H9 (cell line): ENCODE measurements at regions not wholly inside any gene's neighbourhood (a gene's known extent, or its start where the extent isn't known, plus 50 kb on each side); places are given as distances from the start of the nearest gene placed in this dataset.

Experiments used
- DNase-seq: peaks from one replicate; pipeline ENCODE4 v3.0.0-alpha.2; 2017
- H2AFZ ChIP-seq: one replicate; pipeline ENCODE4 v1.6.1; 2013; ENCODE audit warnings: mild to moderate bottlenecking, low read length, control low read depth, moderate library complexity
- H2AK5ac ChIP-seq: 2 replicates; pipeline ENCODE4 v1.6.1; 2013; ENCODE audit warnings: low read length, control low read depth, mixed read lengths; ENCODE audit not compliant: insufficient read length
- H2BK120ac ChIP-seq: one replicate; pipeline ENCODE4 v1.6.1; 2013; ENCODE audit warnings: low read depth, mild to moderate bottlenecking, low read length, control low read depth, inconsistent platforms; ENCODE audit not compliant: poor library complexity, severe bottlenecking
- H2BK12ac ChIP-seq: 2 replicates; pipeline ENCODE4 v1.6.1; 2013; ENCODE audit warnings: low read length, control low read depth, mixed read lengths, low read depth; ENCODE audit not compliant: insufficient read length
- H2BK15ac ChIP-seq: 2 replicates; pipeline ENCODE4 v1.6.1; 2013; ENCODE audit warnings: low read depth, low read length, control low read depth
- H2BK20ac ChIP-seq: one replicate; pipeline ENCODE4 v1.6.1; 2013; ENCODE audit warnings: low read depth, mild to moderate bottlenecking, low read length, control low read depth, inconsistent platforms; ENCODE audit not compliant: poor library complexity, severe bottlenecking
- H2BK5ac ChIP-seq: 2 replicates; pipeline ENCODE4 v1.6.1; 2013; ENCODE audit warnings: low read length, control low read depth, mixed read lengths; ENCODE audit not compliant: insufficient read length
- H3K14ac ChIP-seq: 2 replicates; pipeline ENCODE4 v1.6.1; 2013; ENCODE audit warnings: low read length, control low read depth; ENCODE audit not compliant: insufficient read depth
- H3K18ac ChIP-seq: 2 replicates; pipeline ENCODE4 v1.6.1; 2013; ENCODE audit warnings: low read depth, mild to moderate bottlenecking, mixed read lengths, low read length, control low read depth; ENCODE audit not compliant: insufficient read length
- H3K23ac ChIP-seq: 2 replicates; pipeline ENCODE4 v1.6.1; 2013; ENCODE audit warnings: low read length, control low read depth, mixed read lengths, low read depth; ENCODE audit not compliant: insufficient read length
- H3K23me2 ChIP-seq: 2 replicates; pipeline ENCODE4 v1.6.1; 2013; ENCODE audit warnings: low read depth, mild to moderate bottlenecking, mixed read lengths, low read length, control low read depth; ENCODE audit not compliant: insufficient read length, poor library complexity, severe bottlenecking
- H3K27ac ChIP-seq: 2 replicates; pipeline ENCODE4 v1.5.1; 2013; ENCODE audit warnings: low read length, control low read depth, mixed read lengths, low read depth; ENCODE audit not compliant: insufficient read length
- H3K27me3 ChIP-seq: 2 replicates; pipeline ENCODE4 v1.6.1; 2013; ENCODE audit warnings: low read length, control low read depth, inconsistent platforms; ENCODE audit not compliant: insufficient read depth
- H3K4ac ChIP-seq: 2 replicates; pipeline ENCODE4 v1.6.1; 2013; ENCODE audit warnings: low read depth, mild to moderate bottlenecking, control low read depth, inconsistent platforms, low read length, moderate library complexity
- H3K4me1 ChIP-seq: 2 replicates; pipeline ENCODE4 v1.6.1; 2013; ENCODE audit warnings: low read length, control low read depth, inconsistent platforms; ENCODE audit not compliant: insufficient read depth
- H3K4me2 ChIP-seq: 2 replicates; pipeline ENCODE4 v1.6.1; 2013; ENCODE audit warnings: low read length, control low read depth, mixed read lengths; ENCODE audit not compliant: insufficient read length, insufficient read depth
- H3K56ac ChIP-seq: 2 replicates; pipeline ENCODE4 v1.6.1; 2013; ENCODE audit warnings: low read depth, mild to moderate bottlenecking, mixed read lengths, low read length, control low read depth; ENCODE audit not compliant: insufficient read length
- H3K79me1 ChIP-seq: 2 replicates; pipeline ENCODE4 v1.6.1; 2013; ENCODE audit warnings: low read depth, mild to moderate bottlenecking, moderate library complexity, low read length, control low read depth, inconsistent platforms; ENCODE audit not compliant: insufficient read depth, poor library complexity, severe bottlenecking
- H3K79me2 ChIP-seq: 2 replicates; pipeline ENCODE4 v1.6.1; 2013; ENCODE audit warnings: low read length, control low read depth, inconsistent platforms; ENCODE audit not compliant: insufficient read depth
- H3K9ac ChIP-seq: 2 replicates; pipeline ENCODE4 v1.6.1; 2013; ENCODE audit warnings: low read length, control low read depth, mixed read lengths; ENCODE audit not compliant: insufficient read length; ENCODE audit errors: extremely low read depth
- H3K9me3 ChIP-seq: one replicate; pipeline ENCODE4 v1.6.1; 2013; ENCODE audit warnings: low read depth, low read length, inconsistent platforms; ENCODE audit not compliant: control insufficient read depth
- H3T11ph ChIP-seq: one replicate; pipeline ENCODE4 v1.6.1; 2013; ENCODE audit warnings: mild to moderate bottlenecking, low read length, control low read depth, inconsistent platforms
- H4K20me1 ChIP-seq: one replicate; pipeline ENCODE4 v1.6.1; 2013; ENCODE audit not compliant: control insufficient read depth, insufficient read length, insufficient read depth
- H4K5ac ChIP-seq: 2 replicates; pipeline ENCODE4 v1.6.1; 2013; ENCODE audit warnings: low read depth, mild to moderate bottlenecking, mixed read lengths, low read length, control low read depth; ENCODE audit not compliant: insufficient read length
- H4K8ac ChIP-seq: replicated peaks from 2 replicates; pipeline ENCODE4 v1.6.1; 2013; ENCODE audit warnings: low read length, control low read depth, mixed read lengths, low read depth; ENCODE audit not compliant: insufficient read length
- H4K91ac ChIP-seq: 2 replicates; pipeline ENCODE4 v1.6.1; 2013; ENCODE audit warnings: low read depth, mild to moderate bottlenecking, moderate library complexity, mixed read lengths, low read length, control low read depth; ENCODE audit not compliant: insufficient read length
- H3K27ac Mint-ChIP-seq, 3 experiments: 2 replicates in 2 of 3; 3 replicates in 1 of 3; pipeline ENCODE4 v1.8.0; 2020 to 2021; ENCODE audit warnings: mixed read lengths in 3 of 3, mild to moderate bottlenecking in 1 of 3, moderate library complexity in 1 of 3
- H3K27me3 Mint-ChIP-seq: 2 replicates; pipeline ENCODE4 v1.8.0; 2021; ENCODE audit warnings: low read depth, mild to moderate bottlenecking, moderate library complexity, mixed read lengths
- H3K36me3 Mint-ChIP-seq, 3 experiments: 2 replicates in 2 of 3; 3 replicates in 1 of 3; pipeline ENCODE4 v1.8.0; 2020 to 2021; ENCODE audit warnings: low read depth in 3 of 3, mixed read lengths in 3 of 3; ENCODE audit not compliant: insufficient read depth in 1 of 3
- H3K4me1 Mint-ChIP-seq, 2 experiments: 2 replicates each; pipeline ENCODE4 v1.8.0; 2020; ENCODE audit warnings: mixed read lengths in 2 of 2
- H3K4me3 Mint-ChIP-seq, 2 experiments: 2 replicates in 1 of 2; 3 replicates in 1 of 2; pipeline ENCODE4 v1.8.0; 2020 to 2021; ENCODE audit warnings: mild to moderate bottlenecking in 2 of 2, mixed read lengths in 2 of 2, moderate library complexity in 1 of 2
- H3K9me3 Mint-ChIP-seq, 2 experiments: 2 replicates in 1 of 2; 3 replicates in 1 of 2; pipeline ENCODE4 v1.8.0; 2020; ENCODE audit warnings: mild to moderate bottlenecking in 2 of 2, mixed read lengths in 2 of 2, moderate library complexity in 1 of 2
- WGBS: extraction: QIAGEN DNeasy Blood & Tissue Kit; methylation state at CpG from one replicate; pipeline ENCODE4 v1.1.7; 2013; ENCODE audit warnings: missing lambda C conversion rate, low lambda C conversion rate, mixed read lengths; ENCODE audit not compliant: insufficient read length; ENCODE audit errors: extremely low coverage; 5-methylcytosine and 5-hydroxymethylcytosine counted together
- TF ChIP-seq, protein P1 (sequence below): fragments of 200-600 bp; sonication (generic); conservative IDR thresholded peaks from 3 replicates; pipeline ENCODE4 v1.8.0; 2021; ENCODE audit warnings: antibody characterized with exemption, mild to moderate bottlenecking

DNA sequence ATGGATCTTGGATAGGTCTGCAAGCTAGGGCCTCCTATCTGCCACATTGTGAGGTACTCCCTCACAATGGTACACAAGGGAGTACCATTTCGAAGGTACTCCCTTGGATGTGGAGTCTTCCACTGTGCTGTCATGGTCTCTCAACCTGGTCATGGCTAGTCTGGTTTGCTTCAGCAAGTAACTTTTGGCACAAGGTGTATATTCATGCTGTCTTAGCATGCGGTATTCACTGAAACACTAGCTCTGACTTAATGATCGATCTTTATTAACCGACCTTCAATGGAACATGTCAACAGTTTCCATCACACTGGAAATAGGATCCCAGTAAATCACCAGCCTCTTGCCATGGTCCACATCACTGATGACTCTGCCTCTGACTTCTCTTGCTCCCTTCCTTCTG lies 77.5 kb upstream of the HS3ST1 start:
- Histone ChIP-seq H3K18ac (no peak overlapping the region), H2BK15ac (no peak overlapping the region), H3K9me3 (no peaks in the 10 kb centered on the region), H3K23ac (no peak overlapping the region), H2BK20ac (no peak overlapping the region), H3K23me2 (no peaks in the 10 kb centered on the region), H3K14ac (no peak overlapping the region), H4K8ac (no peak overlapping the region), H2AFZ (no peak overlapping the region), H2AK5ac (no peak overlapping the region), H3K79me2 (no peaks in the 10 kb centered on the region), H4K91ac (no peak overlapping the region), H2BK12ac (no peak overlapping the region), H3K9ac (no peak overlapping the region), H3K79me1 (no peaks in the 10 kb centered on the region), H3K27me3 (no peaks in the 10 kb centered on the region), H3K4me1 (no peaks in the 10 kb centered on the region), H2BK120ac (no peak overlapping the region), H3K4ac (no peak overlapping the region), H3K4me2 (no peak overlapping the region), H3K56ac (no peak overlapping the region), H4K20me1 (no peaks in the 10 kb centered on the region), H4K5ac (no peak overlapping the region), H3T11ph (no peak overlapping the region), H3K27ac (no peak overlapping the region), H2BK5ac (no peak overlapping the region)
- TF ChIP-seq, protein P1, sequence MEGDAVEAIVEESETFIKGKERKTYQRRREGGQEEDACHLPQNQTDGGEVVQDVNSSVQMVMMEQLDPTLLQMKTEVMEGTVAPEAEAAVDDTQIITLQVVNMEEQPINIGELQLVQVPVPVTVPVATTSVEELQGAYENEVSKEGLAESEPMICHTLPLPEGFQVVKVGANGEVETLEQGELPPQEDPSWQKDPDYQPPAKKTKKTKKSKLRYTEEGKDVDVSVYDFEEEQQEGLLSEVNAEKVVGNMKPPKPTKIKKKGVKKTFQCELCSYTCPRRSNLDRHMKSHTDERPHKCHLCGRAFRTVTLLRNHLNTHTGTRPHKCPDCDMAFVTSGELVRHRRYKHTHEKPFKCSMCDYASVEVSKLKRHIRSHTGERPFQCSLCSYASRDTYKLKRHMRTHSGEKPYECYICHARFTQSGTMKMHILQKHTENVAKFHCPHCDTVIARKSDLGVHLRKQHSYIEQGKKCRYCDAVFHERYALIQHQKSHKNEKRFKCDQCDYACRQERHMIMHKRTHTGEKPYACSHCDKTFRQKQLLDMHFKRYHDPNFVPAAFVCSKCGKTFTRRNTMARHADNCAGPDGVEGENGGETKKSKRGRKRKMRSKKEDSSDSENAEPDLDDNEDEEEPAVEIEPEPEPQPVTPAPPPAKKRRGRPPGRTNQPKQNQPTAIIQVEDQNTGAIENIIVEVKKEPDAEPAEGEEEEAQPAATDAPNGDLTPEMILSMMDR: no peak
- Mint-ChIP-seq H3K4me1 (peaks cover 6 to 9% of the 10 kb centered on the region in 2 experiments; a peak in 3 of 4 replicates), H3K27me3 (no peaks in the 10 kb centered on the region), H3K36me3 (no peaks in the 10 kb centered on the region), H3K27ac (no peak overlapping the region), H3K4me3 (no peak overlapping the region), H3K9me3 (peaks cover 0 to 6% of the 10 kb centered on the region in 2 experiments; a peak in 3 of 5 replicates)
- no peak for DNase-seq
- WGBS: no CpG with 5 or more reads among the region's 4 CpGs
